HL-60 (cell line): ENCODE measurements at regions not wholly inside any gene's neighbourhood (a gene's known extent, or its start where the extent isn't known, plus 50 kb on each side); places are given as distances from the start of the nearest gene placed in this dataset.

Source experiments
- DNase-seq, 2 experiments: peaks; one replicate each; pipeline ENCODE4 v3.0.0-alpha.2; 2010 to 2020; ENCODE audit warnings: low read depth in 1 of 2, low spot score in 1 of 2
- H3K27ac ChIP-seq: fragments of 250-450 bp; sonication (Bioruptor Pico); replicated peaks from 2 replicates; pipeline ENCODE4 v1.5.1; 2020; ENCODE audit warnings: mild to moderate bottlenecking, moderate library complexity
- H3K27me3 ChIP-seq: fragments of 250-450 bp; sonication (Bioruptor Pico); 2 replicates; pipeline ENCODE4 v1.5.1; 2021; ENCODE audit warnings: mild to moderate bottlenecking, moderate library complexity; ENCODE audit not compliant: insufficient read depth, poor library complexity, severe bottlenecking
- H3K4me3 ChIP-seq: replicated peaks from 2 replicates; pipeline ENCODE4 v1.5.1; 2011; ENCODE audit warnings: mild to moderate bottlenecking, control low read depth, low read length; ENCODE audit not compliant: insufficient read depth
- GABPA ChIP-seq: IDR thresholded peaks from 2 replicates; pipeline ENCODE4 v1.6.1; 2012; ENCODE audit warnings: low read depth
- POLR2AphosphoS5 ChIP-seq: IDR thresholded peaks from 2 replicates; pipeline ENCODE4 v1.6.1; 2012; ENCODE audit warnings: low read depth
- REST ChIP-seq: IDR thresholded peaks from 2 replicates; pipeline ENCODE4 v1.6.1; 2012; ENCODE audit warnings: low read depth; ENCODE audit not compliant: insufficient replicate concordance
- SPI1 ChIP-seq: IDR thresholded peaks from 2 replicates; pipeline ENCODE4 v1.6.1; 2012; ENCODE audit warnings: low read depth, mild to moderate bottlenecking, borderline replicate concordance
- TF ChIP-seq, protein P1 (sequence below): IDR thresholded peaks from one replicate; pipeline ENCODE4 v1.5.1; 2011; ENCODE audit warnings: low read length, control low read depth, inconsistent platforms; ENCODE audit not compliant: insufficient read depth

DNA sequence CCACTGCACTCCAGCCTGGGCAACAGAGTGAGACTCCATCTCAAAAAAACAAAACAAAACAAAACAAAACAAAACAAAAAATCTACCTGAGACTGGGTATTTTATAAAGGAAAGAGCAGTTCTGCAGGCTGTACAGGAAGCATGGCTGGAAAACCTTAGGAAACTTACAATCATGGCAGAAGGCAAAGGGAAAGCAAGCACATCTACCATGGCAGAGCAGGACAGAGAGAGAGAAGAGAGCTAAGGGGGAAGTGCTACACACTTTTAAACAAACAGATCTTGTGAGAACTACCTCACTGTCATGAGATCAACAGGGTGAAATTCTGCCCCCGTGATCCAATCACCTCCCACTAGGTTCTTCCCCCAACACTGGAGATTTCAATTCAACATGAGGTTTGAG lies 198.3 kb upstream of the SAMSN1 start:
- DNase-seq = no peak
- Histone ChIP-seq H3K27ac (no peak overlapping the region), H3K4me3 (no peak overlapping the region), H3K27me3 (no peaks in the 10 kb centered on the region)
- TF ChIP-seq POLR2AphosphoS5 (no peak), SPI1 (no peak), REST (no peak), GABPA (no peak)
- TF ChIP-seq, protein P1, sequence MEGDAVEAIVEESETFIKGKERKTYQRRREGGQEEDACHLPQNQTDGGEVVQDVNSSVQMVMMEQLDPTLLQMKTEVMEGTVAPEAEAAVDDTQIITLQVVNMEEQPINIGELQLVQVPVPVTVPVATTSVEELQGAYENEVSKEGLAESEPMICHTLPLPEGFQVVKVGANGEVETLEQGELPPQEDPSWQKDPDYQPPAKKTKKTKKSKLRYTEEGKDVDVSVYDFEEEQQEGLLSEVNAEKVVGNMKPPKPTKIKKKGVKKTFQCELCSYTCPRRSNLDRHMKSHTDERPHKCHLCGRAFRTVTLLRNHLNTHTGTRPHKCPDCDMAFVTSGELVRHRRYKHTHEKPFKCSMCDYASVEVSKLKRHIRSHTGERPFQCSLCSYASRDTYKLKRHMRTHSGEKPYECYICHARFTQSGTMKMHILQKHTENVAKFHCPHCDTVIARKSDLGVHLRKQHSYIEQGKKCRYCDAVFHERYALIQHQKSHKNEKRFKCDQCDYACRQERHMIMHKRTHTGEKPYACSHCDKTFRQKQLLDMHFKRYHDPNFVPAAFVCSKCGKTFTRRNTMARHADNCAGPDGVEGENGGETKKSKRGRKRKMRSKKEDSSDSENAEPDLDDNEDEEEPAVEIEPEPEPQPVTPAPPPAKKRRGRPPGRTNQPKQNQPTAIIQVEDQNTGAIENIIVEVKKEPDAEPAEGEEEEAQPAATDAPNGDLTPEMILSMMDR = no peak

DNA sequence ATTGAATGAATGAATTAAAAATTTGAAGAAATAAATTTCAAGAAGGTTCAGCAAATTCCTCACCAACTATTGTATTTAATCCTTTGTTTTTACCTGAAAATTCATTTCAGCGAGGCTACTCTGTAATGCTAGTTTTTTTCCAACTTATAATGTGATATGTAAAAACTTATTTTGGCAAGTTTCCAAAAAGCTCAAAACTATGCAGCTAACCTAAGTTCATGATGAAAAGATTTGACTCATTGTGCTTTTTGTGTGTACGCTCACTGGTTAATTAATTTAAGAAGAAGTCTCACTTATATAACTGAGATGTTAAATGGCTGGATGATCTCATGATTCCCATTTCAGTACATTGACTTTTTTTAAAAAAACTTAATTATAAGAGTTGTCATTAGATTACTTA lies 196.0 kb upstream of the SAMSN1 start:
- no peak overlapping the region for H3K4me3 ChIP-seq
- no peak overlapping the region for H3K27ac ChIP-seq
- no peak for DNase-seq
- H3K27me3 ChIP-seq = no peaks in the 10 kb centered on the region
- TF ChIP-seq REST (no peak), POLR2AphosphoS5 (no peak), GABPA (no peak), SPI1 (no peak)
- TF ChIP-seq, protein P1 = no peak

DNA sequence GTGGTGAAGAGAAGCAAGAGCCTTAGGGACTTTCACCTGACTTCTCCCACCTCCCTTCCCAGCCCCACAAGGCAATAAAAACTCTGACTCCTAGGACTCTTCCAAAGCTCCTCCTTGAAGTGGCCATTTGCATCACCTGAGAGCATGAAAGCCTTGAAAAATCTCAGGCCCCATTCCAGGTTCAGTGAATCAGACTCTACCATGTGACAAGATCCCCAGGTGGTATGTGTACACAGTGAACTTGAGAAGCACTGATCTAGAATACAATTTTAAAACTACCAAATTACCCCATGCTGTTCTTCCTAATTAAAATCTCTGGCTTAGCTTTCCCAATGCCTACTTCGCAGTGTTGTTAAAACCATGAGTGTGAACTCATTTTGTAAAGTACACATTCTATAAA lies 195.1 kb upstream of the SAMSN1 start:
- Histone ChIP-seq H3K27me3 (no peaks in the 10 kb centered on the region), H3K4me3 (no peak overlapping the region), H3K27ac (no peak overlapping the region)
- DNase-seq = no peak
- TF ChIP-seq POLR2AphosphoS5 = no peak

DNA sequence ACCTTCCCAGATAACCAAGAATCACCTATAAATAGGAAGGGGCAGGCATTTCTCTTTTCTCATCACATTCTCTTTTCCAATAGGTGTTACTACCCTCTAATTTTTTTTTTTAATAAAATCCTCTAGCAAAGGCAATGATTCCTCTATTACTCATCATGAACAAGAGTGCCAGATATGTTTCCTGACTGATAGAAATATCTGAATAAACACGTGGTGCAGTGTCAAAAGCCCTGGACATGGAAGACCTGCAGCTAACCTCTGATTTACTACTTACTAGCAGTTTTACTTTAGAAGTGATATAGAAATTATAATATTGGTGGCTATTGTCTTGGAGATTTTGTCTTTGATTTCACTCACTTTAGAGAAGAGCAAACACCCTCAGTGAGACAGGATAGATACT lies 194.6 kb upstream of the SAMSN1 start:
- Histone ChIP-seq H3K27me3 (no peaks in the 10 kb centered on the region), H3K4me3 (no peak overlapping the region), H3K27ac (no peak overlapping the region)
- TF ChIP-seq SPI1 = no peak
- no peak for TF ChIP-seq REST
- TF ChIP-seq, protein P1 = no peak
- no peak for TF ChIP-seq GABPA
- TF ChIP-seq POLR2AphosphoS5 = no peak
- no peak for DNase-seq
